ENCODE measurements at regions not wholly inside any gene's neighbourhood (a gene's known extent, or its start where the extent isn't known, plus 50 kb on each side); places are given as distances from the start of the nearest gene placed in this dataset.
"Not testable (repeated sequence)": the region's sequence is repeated elsewhere in the genome, so short reads cannot be mapped to it uniquely, and the experiment has no call there.

DNA sequence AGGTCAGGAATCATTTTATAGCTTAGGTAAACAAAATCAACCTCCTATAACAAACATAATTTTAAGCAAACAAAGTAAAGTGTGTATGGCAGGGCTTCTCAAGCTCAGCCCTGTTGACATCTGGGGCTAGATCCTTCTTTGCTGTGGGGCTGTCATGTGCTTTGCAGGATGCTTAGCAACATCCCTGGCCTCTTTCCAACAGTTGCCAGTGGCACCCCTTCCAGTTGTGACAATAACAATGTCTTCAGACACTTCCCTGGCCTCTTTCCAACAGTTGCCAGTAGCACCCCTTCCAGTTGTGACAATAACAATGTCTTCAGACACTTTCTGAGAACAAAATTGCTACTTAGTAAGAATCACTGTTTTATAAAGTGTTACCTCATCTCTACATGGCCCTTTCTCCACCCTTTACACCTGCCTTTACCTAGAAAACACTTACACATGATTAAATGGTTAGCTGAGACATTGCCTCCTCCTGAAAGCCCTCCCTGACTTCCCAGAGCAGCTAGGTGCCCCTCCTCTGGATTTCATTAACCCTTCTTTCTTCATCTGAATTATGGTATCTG, 194.0 kb upstream of the LMCD1 start:
- no peak for DNase-seq (ENCODE audit: low read depth in 2 of 2)

DNA sequence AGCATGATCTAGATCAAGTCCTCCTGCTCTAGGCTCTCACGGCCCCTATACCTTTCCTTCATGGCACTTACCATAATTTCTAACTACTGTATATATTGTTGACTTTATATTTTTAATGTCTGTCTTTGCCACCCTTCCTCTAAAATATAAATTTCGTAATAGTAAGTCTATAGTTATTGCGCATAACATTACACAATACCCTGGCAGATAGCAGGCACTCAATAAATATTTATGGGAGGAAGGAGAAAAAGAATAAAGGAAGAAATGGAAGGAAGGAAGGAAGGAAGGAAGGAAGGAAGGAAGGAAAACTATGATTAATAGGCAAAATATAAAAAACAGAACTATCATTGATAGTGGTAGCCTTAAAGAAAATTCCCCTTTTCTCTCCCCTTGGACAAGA, 190.3 kb upstream of the LMCD1 start:
- no peak for DNase-seq (ENCODE audit: low read depth in 2 of 2)

DNA sequence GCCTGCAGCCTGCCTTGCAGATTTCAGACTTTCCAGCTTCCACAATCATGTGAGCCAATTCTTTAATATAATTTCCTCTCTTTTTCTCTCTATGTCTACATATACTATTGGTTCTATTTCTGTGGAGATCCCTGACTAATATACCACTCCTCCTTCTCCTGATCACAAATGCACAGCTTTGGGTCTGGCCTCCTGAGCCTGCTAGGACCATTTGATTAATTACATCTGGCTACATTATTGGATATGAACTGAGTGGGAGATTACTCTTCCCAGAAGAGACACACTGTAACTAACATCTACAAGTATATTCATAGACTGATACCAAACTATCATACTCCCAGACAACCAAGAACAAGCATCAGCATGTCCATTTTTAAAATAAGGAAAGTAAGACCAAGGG, 188.9 kb upstream of the LMCD1 start:
- no peak for DNase-seq (ENCODE audit: low read depth in 2 of 2)

DNA sequence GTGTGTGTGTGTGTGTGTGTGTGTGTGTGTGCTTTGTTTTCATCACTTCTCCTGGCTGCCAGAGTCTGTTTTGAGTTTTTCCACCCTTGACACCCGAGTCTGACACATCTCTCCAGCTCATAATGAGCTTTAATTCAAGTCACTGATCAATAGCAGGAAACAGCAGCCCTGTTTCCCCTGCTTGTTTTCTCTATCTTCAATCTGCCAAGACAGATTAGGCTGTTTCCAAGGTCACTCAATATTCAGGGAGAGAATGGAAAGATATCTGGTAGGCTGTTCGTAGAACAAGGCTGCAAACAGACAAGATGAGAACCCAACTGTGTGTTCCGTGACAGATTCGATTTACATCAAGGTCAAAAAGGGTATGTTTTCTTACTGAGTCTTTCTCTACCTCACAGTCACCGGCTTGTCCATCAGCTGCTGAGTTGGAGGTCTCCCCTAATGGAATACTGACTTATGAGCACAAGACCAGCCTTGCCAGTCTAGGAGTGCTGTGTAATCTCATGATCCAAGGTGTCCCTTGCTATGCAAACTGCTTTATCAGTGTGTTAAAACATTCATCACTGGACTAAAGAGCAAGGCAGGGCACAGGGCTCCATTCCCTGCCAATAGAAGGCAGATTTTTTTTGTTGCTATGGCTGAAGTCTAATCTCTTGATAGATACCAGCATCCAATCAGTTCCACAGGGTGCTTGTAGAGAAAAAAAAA, 187.9 kb upstream of the LMCD1 start:
- DNase-seq (ENCODE audit: low read depth in 2 of 2), result peak in 1 of 2 donors; percentile 11

DNA sequence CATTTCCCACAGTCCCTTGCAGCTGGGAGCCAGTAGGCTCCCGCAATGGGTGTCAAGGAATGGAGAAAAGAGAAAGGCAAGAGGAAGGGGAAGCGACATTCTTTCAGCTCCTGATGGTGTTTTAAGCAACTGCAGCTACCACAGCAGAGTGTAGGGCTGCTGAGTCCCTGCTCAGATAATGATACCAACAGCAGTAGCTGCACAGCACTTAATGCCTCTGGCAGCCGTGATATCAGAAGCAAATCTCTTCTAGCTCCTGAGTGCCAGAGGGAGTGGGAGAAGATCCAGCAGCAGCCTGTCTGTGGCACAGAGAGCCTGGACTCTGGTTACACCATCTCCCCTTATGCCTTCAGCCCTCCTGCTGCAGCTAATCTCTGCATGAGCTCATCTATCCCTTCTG, 186.1 kb upstream of the LMCD1 start:
- DNase-seq (ENCODE audit: low read depth in 2 of 2), result not testable (repeated sequence)

DNA sequence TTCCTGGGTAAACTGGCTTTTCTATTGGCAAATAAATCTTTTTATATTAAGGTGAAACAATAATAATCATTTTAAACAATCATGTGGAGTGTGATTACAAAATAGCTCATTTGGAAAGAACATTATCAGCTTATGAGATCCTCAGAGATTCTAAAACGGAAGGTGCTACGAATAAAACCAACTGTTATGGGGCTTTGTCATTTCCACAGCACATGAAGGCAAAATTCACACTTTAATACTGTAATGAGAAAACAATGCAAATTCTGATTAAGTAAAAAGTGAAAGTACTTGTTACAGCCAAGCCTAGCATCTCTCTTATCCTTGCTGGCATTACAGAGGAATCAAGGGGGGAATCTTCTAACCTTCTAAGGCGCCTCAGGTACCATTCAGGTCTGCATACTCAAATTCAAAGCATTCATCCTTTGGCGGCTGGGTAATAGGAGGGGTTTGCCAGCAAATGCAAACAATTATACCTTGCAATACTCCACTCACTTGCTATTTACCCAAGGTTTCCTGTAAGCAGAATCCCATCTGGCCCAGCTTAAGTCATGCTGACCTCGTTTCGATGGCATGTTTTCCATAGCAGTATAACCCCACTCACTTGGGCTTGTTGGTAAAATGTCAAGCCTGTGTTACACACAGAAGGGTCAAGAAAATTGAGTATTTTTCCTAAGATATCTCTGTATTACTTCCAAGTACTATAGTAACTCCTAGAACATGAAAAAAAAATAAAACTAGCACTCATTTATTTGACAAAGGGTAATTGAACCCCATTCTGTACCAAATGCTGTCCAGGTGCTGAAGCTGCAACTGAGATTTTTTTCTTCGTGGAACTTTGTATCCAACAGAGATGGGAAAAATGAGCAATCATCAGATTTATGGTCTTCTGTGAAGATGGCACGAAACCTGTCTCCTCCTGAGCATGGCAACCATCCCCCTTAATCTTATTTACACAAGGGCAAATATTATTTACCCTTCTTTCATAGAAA, 183.7 kb upstream of the LMCD1 start:
- DNase-seq (ENCODE audit: low read depth in 2 of 2), result no peak

DNA sequence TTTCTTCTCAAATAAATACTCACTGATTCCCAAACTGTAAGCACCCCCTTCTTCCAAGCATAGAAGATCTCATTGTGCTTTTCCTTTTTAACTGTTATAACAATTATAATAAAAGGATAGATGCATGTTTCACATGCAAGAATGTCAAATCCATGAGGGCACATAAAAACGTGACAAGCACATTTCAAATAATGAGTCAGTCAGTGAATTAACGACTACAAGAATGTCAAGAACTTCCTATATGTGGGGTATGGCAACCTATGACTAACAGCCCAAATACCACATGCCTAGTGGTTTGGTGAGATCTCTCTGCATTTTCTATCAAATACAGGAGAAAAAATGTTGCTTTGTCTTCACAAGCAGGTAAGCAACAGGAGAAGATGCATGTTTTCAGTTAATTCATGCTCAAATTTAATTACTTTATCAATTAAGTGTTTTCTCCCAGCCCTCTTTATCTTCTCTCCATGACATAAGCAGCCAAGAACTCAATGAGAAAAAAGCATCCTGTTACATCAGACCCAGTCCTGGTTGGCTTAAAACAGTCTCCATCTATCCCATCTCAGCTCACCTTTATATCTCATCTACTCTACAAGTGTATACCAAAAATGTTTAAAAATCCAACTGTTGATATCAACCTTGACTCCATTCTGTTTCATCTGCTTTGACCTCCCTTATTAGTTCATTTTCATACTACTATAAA, 181.5 kb upstream of the LMCD1 start:
- no peak for DNase-seq (ENCODE audit: low read depth in 2 of 2)

DNA sequence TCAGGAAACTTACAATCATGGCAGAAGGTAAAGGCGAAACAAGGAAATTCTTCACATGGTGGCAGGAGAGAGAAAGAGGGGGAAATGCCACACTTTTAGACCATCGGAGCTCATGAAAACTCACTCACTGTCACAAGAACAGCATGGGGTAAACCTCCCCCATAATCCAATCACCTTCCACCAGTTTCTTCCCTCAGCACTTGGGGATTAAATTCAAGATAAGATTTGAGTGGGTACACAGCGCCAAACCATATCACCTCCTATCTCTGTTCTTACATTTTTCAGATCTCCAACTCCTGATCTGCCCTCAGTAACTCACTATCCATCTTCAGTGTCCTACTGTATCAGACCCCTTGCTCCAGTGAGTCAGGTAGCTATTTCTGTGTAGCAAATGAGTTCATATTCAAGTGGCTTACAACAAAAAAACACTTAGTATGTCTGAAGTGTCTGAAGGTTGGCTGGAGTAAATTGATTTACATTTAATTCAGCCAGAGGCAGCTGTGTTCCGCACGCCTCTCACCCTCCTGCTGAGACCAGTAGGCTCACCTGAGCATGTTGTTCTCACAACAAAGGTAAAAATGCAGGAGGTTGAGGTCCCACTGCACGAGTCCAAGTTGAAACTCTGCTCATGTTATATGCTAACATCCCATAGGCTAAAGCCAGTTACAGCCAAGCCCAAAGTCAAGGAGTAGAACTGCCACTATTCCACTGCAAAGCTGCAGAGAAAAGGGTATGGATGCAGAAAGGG, 180.7 kb upstream of the LMCD1 start:
- no peak for DNase-seq (ENCODE audit: low read depth in 2 of 2)

DNA sequence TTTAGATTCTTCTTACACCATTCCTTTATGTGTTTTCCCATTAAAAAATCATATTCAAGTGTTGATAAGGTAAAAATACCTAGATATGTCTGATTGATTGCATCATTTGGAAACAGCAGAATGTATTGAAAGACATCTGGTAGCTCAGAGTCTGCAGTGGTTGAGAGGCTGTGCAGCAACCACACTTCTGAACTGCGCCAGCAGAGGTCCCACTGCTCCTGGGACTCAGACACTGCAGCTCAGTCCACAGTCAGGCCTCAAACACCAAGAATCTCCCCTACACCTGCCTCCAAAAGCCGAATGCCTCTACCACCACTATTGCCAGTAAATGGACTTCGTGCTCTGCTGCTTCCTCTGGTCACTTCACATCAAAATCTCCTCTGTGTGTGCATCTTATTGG, 176.9 kb upstream of the LMCD1 start:
- DNase-seq (ENCODE audit: low read depth in 2 of 2), result peak in 1 of 2 donors; percentile 23

DNA sequence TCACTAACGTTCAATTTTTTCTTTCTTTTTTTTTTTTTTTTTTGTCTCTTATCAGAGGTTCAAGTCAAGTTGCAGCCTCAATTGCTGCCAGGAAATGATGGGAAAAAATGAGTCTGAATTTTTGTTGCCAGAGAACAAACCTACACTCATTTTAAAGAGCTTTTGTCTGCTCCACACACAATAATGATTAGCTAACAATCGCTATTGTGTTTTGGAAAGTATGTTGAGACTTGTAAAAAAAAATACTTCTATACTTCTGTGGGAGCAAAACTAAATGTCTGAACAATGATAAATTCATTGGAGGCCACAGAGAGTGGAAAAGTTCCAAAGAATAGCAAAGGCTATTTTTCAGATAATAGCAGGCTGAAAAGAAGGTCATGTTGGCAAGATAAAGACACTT, 176.3 kb upstream of the LMCD1 start:
- DNase-seq (ENCODE audit: low read depth in 2 of 2), result no peak

DNA sequence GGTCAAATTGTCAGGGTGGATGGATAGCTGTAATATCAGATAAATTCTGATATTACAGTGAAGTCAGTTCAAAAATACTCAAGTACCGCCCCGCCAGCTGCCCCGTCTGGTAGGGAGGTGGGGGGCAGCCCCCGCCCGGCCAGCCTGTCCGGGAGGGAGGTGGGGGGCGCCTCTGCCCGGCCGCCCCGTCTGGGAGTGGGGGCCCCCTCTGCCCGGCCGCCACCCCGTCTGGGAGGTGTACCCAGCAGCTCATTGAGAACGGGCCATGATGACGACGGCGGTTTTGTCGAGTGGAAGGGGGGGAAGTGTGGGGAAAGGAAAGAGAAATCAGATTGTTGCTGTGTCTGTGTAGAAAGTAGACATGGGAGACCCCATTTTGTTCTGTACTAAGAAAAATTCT, 175.8 kb upstream of the LMCD1 start:
- DNase-seq (ENCODE audit: low read depth in 2 of 2), result not testable (repeated sequence)

DNA sequence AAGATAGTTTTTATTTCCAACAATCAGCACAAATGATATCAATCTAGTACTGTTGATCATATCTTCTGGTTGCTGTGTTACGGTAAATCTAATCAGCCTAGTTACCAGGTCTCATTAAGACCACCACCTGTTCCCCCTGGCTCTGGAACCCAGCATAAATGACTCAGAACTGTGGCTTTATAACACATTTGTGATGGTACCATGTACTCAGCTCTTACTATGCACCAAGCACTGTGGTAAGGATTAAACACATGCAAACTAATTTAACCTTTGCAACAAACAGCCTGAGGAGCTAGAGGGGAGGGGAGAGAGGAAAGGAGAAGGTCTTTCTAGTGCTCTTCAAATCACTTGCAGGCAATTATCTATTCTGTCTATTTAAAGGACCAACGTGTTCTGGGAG, 173.9 kb upstream of the LMCD1 start:
- DNase-seq (ENCODE audit: low read depth in 2 of 2), result no peak

DNA sequence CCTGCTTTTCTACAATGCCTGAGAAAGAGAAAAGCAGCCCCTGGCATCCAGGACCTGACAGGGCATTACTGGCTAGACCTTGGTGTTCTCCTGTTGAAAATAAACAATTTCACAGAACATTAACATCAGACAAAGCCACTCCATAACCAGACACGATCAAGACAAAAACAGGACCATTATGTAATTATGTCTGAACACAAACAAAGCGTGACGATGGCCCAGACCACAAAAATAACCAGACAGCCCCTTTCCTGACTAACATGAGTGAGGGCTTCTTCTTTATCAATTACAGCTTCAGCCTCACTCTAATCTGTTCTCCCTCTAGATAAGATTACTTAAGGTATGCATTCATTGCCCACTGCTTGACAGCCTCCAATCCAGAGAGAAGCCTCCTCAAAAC, 172.7 kb upstream of the LMCD1 start:
- no peak for DNase-seq (ENCODE audit: low read depth in 2 of 2)

DNA sequence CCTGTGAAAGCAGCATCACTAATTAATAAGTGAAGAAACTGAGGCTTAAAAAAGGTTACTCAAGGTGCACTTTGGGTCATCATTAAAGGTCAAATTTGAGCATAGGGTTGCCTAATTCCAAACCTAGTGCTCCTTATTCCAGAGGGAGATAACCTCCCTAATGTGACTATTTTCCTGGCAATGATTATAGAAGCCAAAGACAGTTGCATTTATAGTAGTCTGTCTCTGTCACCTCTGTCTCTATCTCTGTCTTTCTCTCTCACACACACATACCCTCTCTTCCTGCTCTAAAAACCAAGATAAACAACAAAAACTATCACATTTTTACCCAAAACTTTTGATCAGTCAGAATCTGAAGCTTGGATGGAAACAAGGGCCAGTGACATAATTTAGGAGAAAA, 172.0 kb upstream of the LMCD1 start:
- no peak for DNase-seq (ENCODE audit: low read depth in 2 of 2)

DNA sequence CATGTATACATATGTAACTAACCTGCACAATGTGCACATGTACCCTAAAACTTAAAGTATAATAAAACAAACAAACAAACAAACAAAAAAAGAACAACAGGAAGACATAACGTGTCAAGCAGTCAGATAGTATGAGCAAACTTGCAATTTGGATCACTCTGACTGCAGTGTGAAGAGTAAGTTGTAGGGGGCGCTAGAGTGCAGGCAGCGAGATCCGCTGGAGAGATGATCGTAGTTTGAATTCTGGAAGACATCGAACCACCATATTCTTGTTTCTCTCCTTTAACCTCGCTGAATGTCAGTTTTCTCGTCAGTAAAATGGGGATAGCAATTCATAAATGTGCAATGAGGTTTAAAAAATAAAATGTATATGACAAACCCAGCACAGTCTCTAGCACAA, 165.2 kb upstream of the LMCD1 start:
- DNase-seq (ENCODE audit: low read depth in 2 of 2), result no peak

DNA sequence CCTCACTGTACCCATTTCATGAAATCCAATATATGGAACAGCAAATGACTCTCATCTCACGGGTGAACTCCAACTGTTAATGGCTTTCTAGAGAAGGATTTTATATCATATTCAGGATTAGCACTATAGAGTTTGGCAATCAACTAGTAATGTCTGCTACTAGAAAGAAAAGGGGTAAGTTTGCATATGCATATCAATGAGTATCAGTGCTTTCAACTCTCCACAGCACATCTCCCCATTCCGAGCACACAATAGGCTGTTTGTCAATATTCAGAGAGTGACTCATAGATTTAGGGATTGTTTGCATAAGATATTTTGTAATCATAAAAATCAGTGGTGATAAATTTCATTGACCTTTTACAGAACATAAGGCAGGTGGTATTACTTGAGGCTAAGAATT, 163.2 kb upstream of the LMCD1 start:
- DNase-seq (ENCODE audit: low read depth in 2 of 2), result no peak

DNA sequence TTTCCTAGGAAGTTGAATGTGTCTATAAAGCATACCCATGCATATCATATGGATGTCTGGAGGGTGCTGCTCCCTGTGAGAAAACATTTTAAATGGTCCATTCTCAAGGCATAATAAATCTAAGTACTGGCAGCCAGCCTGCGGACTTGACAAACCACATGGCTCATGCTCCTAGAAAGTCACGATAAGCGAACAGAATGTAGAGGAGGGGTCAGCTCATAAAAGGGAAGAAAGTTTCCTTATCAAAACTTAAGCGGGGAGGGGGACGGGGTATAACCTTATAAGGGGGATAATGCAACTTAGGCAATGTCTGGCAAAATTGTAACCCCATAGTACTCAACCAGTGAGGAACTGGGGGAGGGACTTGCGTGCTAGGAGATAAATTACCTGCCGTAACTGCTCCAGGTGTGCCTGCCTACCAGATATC, 159.8 kb upstream of the LMCD1 start:
- DNase-seq (ENCODE audit: low read depth in 2 of 2), result no peak

DNA sequence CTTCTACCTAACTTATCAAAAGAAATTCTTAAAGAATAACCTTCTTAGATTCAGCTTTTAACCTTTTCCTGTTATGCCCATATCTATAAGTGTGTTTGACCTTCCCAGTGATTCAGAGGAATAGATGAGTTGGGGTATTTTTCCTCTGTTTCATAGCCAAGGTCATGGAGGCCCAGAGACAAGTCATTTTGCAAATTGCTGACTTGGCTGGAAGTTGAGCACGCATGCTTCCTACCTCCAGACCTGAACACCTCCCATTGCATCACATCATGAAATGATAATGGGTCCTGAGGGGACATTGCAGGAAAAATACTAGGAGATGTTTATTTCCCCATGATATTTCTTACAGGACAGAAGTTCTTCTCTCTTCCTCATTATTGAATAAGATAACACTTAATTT, 158.6 kb upstream of the LMCD1 start:
- no peak for DNase-seq (ENCODE audit: low read depth in 2 of 2)

DNA sequence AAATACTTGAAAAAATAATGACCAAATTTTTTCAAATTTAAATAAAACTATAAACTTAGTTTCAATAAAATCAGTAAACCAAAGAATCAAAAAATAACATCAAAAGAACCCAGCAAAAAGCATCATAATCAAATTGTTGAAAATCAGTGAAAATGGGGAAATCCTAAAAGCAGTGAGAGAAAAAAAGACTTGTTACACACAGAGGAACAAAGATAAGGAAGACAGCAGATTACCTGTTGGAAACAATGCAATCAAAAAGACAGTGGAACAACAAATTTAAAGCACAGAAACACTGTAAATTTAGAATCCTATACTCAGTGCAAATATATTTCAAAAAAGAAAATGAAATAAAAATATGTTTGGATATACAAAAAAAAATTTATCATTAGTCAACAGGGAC, 156.2 kb upstream of the LMCD1 start:
- no peak for DNase-seq (ENCODE audit: low read depth in 2 of 2)

DNA sequence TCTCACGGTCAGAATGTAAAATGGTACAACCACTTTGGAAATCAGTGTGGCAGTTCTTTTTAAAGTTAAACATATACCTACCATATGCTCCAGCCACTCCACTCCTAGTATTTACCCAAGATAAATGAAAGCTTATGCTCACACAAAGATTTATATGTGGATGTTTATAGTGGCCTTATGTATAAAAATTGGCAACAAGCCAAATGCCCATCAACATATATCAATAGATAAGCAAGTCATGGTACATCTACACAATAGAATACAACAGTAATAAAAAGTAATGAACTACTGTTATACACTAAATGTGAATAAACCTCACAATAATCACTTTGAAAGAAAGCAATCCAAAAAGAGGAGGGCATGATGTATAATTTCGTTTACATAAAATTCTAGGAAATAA, 153.5 kb upstream of the LMCD1 start:
- no peak for DNase-seq (ENCODE audit: low read depth in 2 of 2)

DNA sequence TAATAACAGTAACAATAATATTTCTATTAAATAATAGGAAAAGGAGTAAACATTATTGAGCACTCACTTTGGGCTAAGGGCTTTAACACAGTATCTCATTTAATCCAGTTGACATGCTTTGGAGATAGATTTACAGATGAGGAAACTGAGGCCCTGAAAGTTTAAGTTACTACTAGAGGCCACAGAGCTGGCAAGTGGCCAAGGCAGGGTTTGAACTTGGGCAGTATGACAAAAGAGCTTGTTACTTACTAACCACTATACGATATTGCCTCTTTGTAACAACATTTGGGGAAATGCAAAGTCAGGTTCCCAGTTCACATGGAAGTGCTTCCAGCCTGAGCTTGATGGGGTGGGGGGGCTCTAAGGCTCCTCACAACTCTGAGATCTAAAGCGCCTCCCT, 149.1 kb upstream of the LMCD1 start:
- DNase-seq (ENCODE audit: low read depth in 2 of 2), result no peak

Measured in dermis microvascular lymphatic vessel endothelial cell (primary cell).